K562 (cell line): ENCODE measurements at regions not wholly inside any gene's neighbourhood (a gene's known extent, or its start where the extent isn't known, plus 50 kb on each side); places are given as distances from the start of the nearest gene placed in this dataset.

Experiments used
- ATAC-seq: fragments of 200-7000 bp; cut with Tn5 transposase; 3 replicates; pipeline ENCODE4 v1.9.1; 2020; ENCODE audit warnings: moderate library complexity
- BruUV-seq: library from RNA; stranded (reverse); fragments of 400-500 nt; replicated peaks from 2 replicates; lab custom pipeline; 2021; lab: Mats Ljungman, UMichigan
- CTCF ChIA-PET: fragments of 300-600 bp; formaldehyde crosslinking; extraction: SDS; loops from one replicate; lab custom pipeline; 2021; ENCODE audit warnings: low intra/inter-chr PET ratio; lab: Yijun Ruan, JAX
- POLR2A ChIA-PET: fragments of 300-600, 350-650 bp; sonication (Branson Sonifier 250); formaldehyde crosslinking; extraction: SDS; loops from one replicate; lab custom pipeline; 2021; ENCODE audit warnings: antibody characterized with exemption, inconsistent platforms; lab: Yijun Ruan, JAX
- DNase-seq, 4 experiments: peaks; one replicate each; pipeline versions ENCODE4 v3.0.0 to v3.0.0-alpha.2; 2011 to 2018; ENCODE audit warnings: low spot score in 3 of 4, mixed read lengths in 3 of 4; ENCODE audit errors: extremely low read depth in 1 of 4
- FAIRE-seq: peaks from 2 replicates; lab custom pipeline; 2011; peaks lifted over from hg19 to GRCh38; lab: Jason Lieb, UNC
- H2AFZ ChIP-seq: 2 replicates; pipeline ENCODE4 v1.6.0; 2011; ENCODE audit warnings: low read depth, low read length, control low read depth, inconsistent platforms
- H3K27ac ChIP-seq: fragments of 200-600 bp; 3 replicates; pipeline ENCODE4 v1.8.0; 2011; ENCODE audit warnings: low read depth, mild to moderate bottlenecking, control low read depth, inconsistent platforms, low read length, moderate library complexity, mixed read lengths; ENCODE audit errors: extremely low read depth
- H3K27me3 ChIP-seq, 2 experiments: fragments of 300-600 bp in 1 of 2; 2 replicates in 1 of 2; 3 replicates in 1 of 2; pipeline versions ENCODE4 v1.6.0 to v1.8.0; 2011; ENCODE audit warnings: inconsistent platforms in 2 of 2, low read length in 2 of 2, mild to moderate bottlenecking in 1 of 2, mixed read lengths in 1 of 2, moderate library complexity in 1 of 2; ENCODE audit not compliant: control insufficient read depth in 2 of 2, insufficient read depth in 2 of 2
- H3K36me3 ChIP-seq: fragments of 300-600 bp; 3 replicates; pipeline ENCODE4 v1.8.0; 2011; ENCODE audit warnings: mild to moderate bottlenecking, low read length, inconsistent platforms; ENCODE audit not compliant: control insufficient read depth, insufficient read depth
- H3K4me1 ChIP-seq, 2 experiments: fragments of 200-600 bp in 1 of 2; replicated peaks in 1 of 2; 2 replicates in 1 of 2; 3 replicates in 1 of 2; pipeline versions ENCODE4 v1.5.1 to v1.8.0; 2011; ENCODE audit warnings: inconsistent platforms in 2 of 2, low read length in 2 of 2, mild to moderate bottlenecking in 1 of 2, mixed read lengths in 1 of 2, moderate library complexity in 1 of 2; ENCODE audit not compliant: control insufficient read depth in 2 of 2, insufficient read depth in 2 of 2
- H3K4me2 ChIP-seq: 2 replicates; pipeline ENCODE4 v1.6.1; 2011; ENCODE audit warnings: low read length, control low read depth, inconsistent platforms, mixed read lengths; ENCODE audit not compliant: insufficient read depth
- H3K4me3 ChIP-seq: fragments of 200-600 bp; sonication (generic), shearing (Covaris generic); 2 replicates; pipeline ENCODE4 v1.5.1; 2016; ENCODE audit warnings: control low read depth, inconsistent platforms
- H3K79me2 ChIP-seq: fragments of 200-600 bp; 3 replicates; pipeline ENCODE4 v1.8.0; 2011; ENCODE audit warnings: low read length, inconsistent platforms; ENCODE audit not compliant: control insufficient read depth, insufficient read depth
- H3K9ac ChIP-seq, 2 experiments: 2 replicates each; pipeline versions ENCODE4 v1.6.0 to v1.6.1; 2011; ENCODE audit warnings: low read depth in 2 of 2, low read length in 2 of 2, control low read depth in 1 of 2, inconsistent platforms in 1 of 2, mild to moderate bottlenecking in 1 of 2, mixed read lengths in 1 of 2; ENCODE audit not compliant: insufficient read depth in 1 of 2
- H3K9me1 ChIP-seq: one replicate; pipeline ENCODE4 v1.6.0; 2011; ENCODE audit warnings: inconsistent platforms, mild to moderate bottlenecking, low read length, moderate library complexity; ENCODE audit not compliant: control insufficient read depth, insufficient read depth
- H3K9me3 ChIP-seq: replicated peaks from 2 replicates; pipeline ENCODE4 v1.5.1; 2011; ENCODE audit warnings: low read depth, low read length, inconsistent platforms; ENCODE audit not compliant: control insufficient read depth, insufficient read depth
- H4K20me1 ChIP-seq: replicated peaks from 2 replicates; pipeline ENCODE4 v1.6.1; 2011; ENCODE audit warnings: low read length, inconsistent platforms, mixed read lengths; ENCODE audit not compliant: control insufficient read depth, insufficient read depth
- ATF1 ChIP-seq, 2 experiments: fragments of 450-650 bp in 1 of 2; IDR thresholded peaks; 2 replicates each; pipeline ENCODE4 v1.6.1; 2016; ENCODE audit warnings: missing compliant biosample characterization in 1 of 2, missing genetic modification characterization in 1 of 2
- CBFB ChIP-seq: sonication (generic); formaldehyde crosslinking; IDR thresholded peaks from 2 replicates; pipeline ENCODE4 v1.4.0; 2020; ENCODE audit warnings: mild to moderate bottlenecking, missing genetic modification reagents
- CREM ChIP-seq: IDR thresholded peaks from 2 replicates; pipeline ENCODE4 v1.6.1; 2014; ENCODE audit warnings: antibody characterized with exemption, low read depth
- EP300 ChIP-seq: IDR thresholded peaks from 2 replicates; pipeline ENCODE4 v1.6.1; 2012; ENCODE audit warnings: low read length, improper control_type of control experiment
- GATAD2B ChIP-seq: fragments of 450-650 bp; IDR thresholded peaks from 2 replicates; pipeline ENCODE4 v1.6.1; 2017; ENCODE audit warnings: mild to moderate bottlenecking, borderline replicate concordance
- JUND ChIP-seq, 2 experiments: IDR thresholded peaks; 2 replicates in 1 of 2; 3 replicates in 1 of 2; pipeline ENCODE4 v1.6.1; 2011; ENCODE audit warnings: borderline replicate concordance in 2 of 2, low read depth in 2 of 2, low read length in 2 of 2, improper control_type of control experiment in 1 of 2, missing biosample characterization in 1 of 2, missing genetic modification characterization in 1 of 2, missing genetic modification reagents in 1 of 2
- LCOR ChIP-seq: sonication (generic); formaldehyde crosslinking; IDR thresholded peaks from 2 replicates; pipeline ENCODE4 v1.8.0; 2022; ENCODE audit warnings: mild to moderate bottlenecking, missing genetic modification reagents
- MEIS2 ChIP-seq: fragments of 450-650 bp; IDR thresholded peaks from 2 replicates; pipeline ENCODE4 v1.6.1; 2014; ENCODE audit warnings: mild to moderate bottlenecking; ENCODE audit not compliant: partially characterized antibody
- PYGO2 ChIP-seq: fragments of 450-650 bp; IDR thresholded peaks from 2 replicates; pipeline ENCODE4 v1.6.1; 2016; ENCODE audit warnings: mild to moderate bottlenecking, missing genetic modification characterization, moderate library complexity, missing compliant biosample characterization
- RCOR1 ChIP-seq, 2 experiments: IDR thresholded peaks; 2 replicates each; pipeline ENCODE4 v1.6.1; 2012; ENCODE audit warnings: low read depth in 2 of 2, low read length in 2 of 2, borderline replicate concordance in 1 of 2, improper control_type of control experiment in 1 of 2
- SIN3A ChIP-seq, 2 experiments: fragments of 150-350 bp in 1 of 2; IDR thresholded peaks; 2 replicates each; pipeline ENCODE4 v1.6.1; 2011 to 2016; ENCODE audit warnings: borderline replicate concordance in 2 of 2, low read depth in 2 of 2, low read length in 2 of 2, mild to moderate bottlenecking in 2 of 2, moderate library complexity in 2 of 2; ENCODE audit not compliant: control insufficient read depth in 1 of 2
- SMARCA4 ChIP-seq: fragments of 450-650 bp; IDR thresholded peaks from 2 replicates; pipeline ENCODE4 v1.6.1; 2016
- SP2 ChIP-seq: IDR thresholded peaks from 2 replicates; pipeline ENCODE4 v1.6.1; 2011; ENCODE audit warnings: mild to moderate bottlenecking, low read depth, low read length, moderate library complexity; ENCODE audit not compliant: poor library complexity, severe bottlenecking; ENCODE audit errors: extremely low read depth
- ZNF766 ChIP-seq: fragments of 200-800 bp; sonication (Bioruptor generic); conservative IDR thresholded peaks from 2 replicates; pipeline ENCODE4 v1.6.1; 2016; ENCODE audit warnings: missing genetic modification characterization, missing compliant biosample characterization
- WGBS: fragments of 100-300 bp; shearing (Covaris generic); methylation state at CpG from one replicate; pipeline ENCODE4 v1.1.6; 2016; ENCODE audit warnings: low coverage, mixed read lengths; ENCODE audit not compliant: insufficient coverage; ENCODE audit errors: missing lambda C conversion rate; 5-methylcytosine and 5-hydroxymethylcytosine counted together
- in situ Hi-C: fragments of 300-500 bp; cut with MboI; formaldehyde crosslinking; loops from 4 replicates; pipeline ENCODE4 v1.15.0; 2018; ENCODE audit warnings: inconsistent platforms, mixed read lengths
- intact Hi-C: fragments of 100-400 bp; cut with micrococcal nuclease; formaldehyde crosslinking; loops from 2 replicates; pipeline ENCODE4 v1.14.2; 2022
- TF ChIP-seq, protein P1 (sequence below), 2 experiments: fragments of 450-650 bp; conservative IDR thresholded peaks; 2 replicates each; pipeline ENCODE4 v1.6.1; 2017; ENCODE audit warnings: mild to moderate bottlenecking in 2 of 2, moderate library complexity in 2 of 2
- TF ChIP-seq, protein P2 (sequence below): fragments of 250-450 bp; sonication (Bioruptor Pico); IDR thresholded peaks from 2 replicates; pipeline ENCODE4 v1.8.0; 2022; ENCODE audit warnings: inconsistent platforms
- TF ChIP-seq, protein P3 (sequence below): fragments of 450-650 bp; IDR thresholded peaks from 2 replicates; pipeline ENCODE4 v1.6.1; 2016

DNA sequence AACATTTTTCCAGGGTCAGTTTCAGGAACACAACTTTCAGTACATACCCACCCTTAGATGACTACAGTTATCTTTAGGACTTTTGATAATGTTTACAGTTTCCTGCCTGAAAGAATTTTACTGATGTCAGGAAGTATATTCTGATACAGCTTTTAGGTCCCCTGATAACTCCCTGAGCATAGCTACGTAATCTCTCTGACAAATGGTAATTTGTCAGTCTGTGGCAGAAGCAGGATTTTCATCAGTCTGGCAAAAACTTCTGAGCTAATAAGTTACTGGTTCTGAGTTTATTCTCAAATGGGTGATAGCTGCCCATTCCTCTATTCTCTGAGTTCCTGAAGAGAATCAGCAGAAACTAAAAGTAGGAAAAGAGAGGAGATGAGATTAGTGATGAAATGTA lies 270.1 kb upstream of the MTPN start:
- ATAC-seq (peak; percentile 53), DNase-seq (peak in 1 of 4 experiments; percentile 48), FAIRE-seq (no peak)
- H3K9me1 ChIP-seq: no peaks in the 10 kb centered on the region
- H4K20me1 ChIP-seq: no peaks in the 10 kb centered on the region
- no peaks in the 10 kb centered on the region for H3K27me3 ChIP-seq
- H3K4me2 ChIP-seq: 0 out of 2 replicates have a peak overlapping the region, but pooled peaks have one; percentile 9
- peaks cover 12% of the 10 kb centered on the region; the same call in 1 of the 3 replicates for H3K36me3 ChIP-seq
- H2AFZ ChIP-seq: peak overlapping the region; percentile 34; the same call in 1 of the 2 replicates
- in situ Hi-C loops (no loop called here), intact Hi-C loops (loop anchor here (5.0 kb wide), 1 partner anchor 215 kb away; no protein-coding TSS in a partner anchor)
- peak overlapping the region; percentile 57; the same call in 1 of the 3 replicates for H3K27ac ChIP-seq
- H3K9me3 ChIP-seq: no peaks in the 10 kb centered on the region
- ChIA-PET POLR2A (interaction anchor here (0.8 to 1.1 kb wide), 3 partner anchors 11 to 18 kb away, joined by 3 read pairs; no protein-coding TSS in a partner anchor), CTCF (no interaction called here)
- H3K4me3 ChIP-seq: no peak overlapping the region
- H3K9ac ChIP-seq: no peak overlapping the region
- no peaks in the 10 kb centered on the region for H3K79me2 ChIP-seq
- BruUV-seq: no TSS peak
- H3K4me1 ChIP-seq: peaks cover 12 to 39% of the 10 kb centered on the region in 2 experiments
- 0% methylated on average over 1 of the region's 1 CpG for WGBS
- TF ChIP-seq EP300: peak; percentile 73; the same call in 1 of the 2 replicates
- no peak for TF ChIP-seq CBFB (CRISPR knock-in tag)
- peak; percentile 32; the same call in 1 of the 2 replicates for TF ChIP-seq SMARCA4
- 0 out of 2 replicates have a peak, but pooled peaks have one; percentile 44 for TF ChIP-seq CREM
- TF ChIP-seq, protein P1, sequence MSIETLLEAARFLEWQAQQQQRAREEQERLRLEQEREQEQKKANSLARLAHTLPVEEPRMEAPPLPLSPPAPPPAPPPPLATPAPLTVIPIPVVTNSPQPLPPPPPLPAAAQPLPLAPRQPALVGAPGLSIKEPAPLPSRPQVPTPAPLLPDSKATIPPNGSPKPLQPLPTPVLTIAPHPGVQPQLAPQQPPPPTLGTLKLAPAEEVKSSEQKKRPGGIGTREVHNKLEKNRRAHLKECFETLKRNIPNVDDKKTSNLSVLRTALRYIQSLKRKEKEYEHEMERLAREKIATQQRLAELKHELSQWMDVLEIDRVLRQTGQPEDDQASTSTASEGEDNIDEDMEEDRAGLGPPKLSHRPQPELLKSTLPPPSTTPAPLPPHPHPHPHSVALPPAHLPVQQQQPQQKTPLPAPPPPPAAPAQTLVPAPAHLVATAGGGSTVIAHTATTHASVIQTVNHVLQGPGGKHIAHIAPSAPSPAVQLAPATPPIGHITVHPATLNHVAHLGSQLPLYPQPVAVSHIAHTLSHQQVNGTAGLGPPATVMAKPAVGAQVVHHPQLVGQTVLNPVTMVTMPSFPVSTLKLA (conservative IDR thresholded peaks at IDR 0.05): 0 out of 4 replicates have a peak, but pooled peaks of 1 of the 2 experiments have one; percentile 30
- TF ChIP-seq PYGO2: no peak
- no peak for TF ChIP-seq ATF1 (CRISPR knock-in tag; IDR thresholded peaks at IDR 0.05)
- peak; percentile 49; the same call in 1 of the 2 replicates for TF ChIP-seq ATF1 (tag; IDR thresholded peaks at IDR 0.05)
- no peak for TF ChIP-seq RCOR1 (IDR thresholded peaks at IDR 0.05; ENCODE audit: borderline replicate concordance in 1 of 2, low read depth in 2 of 2, low read length in 2 of 2)
- TF ChIP-seq JUND (IDR thresholded peaks at IDR 0.05; ENCODE audit: borderline replicate concordance, low read depth, low read length): 0 out of 2 replicates have a peak, but pooled peaks have one; percentile 3
- TF ChIP-seq JUND (tag; IDR thresholded peaks at IDR 0.05; ENCODE audit: borderline replicate concordance, low read depth, low read length): no peak; the same call in 2 of the 3 replicates
- TF ChIP-seq, protein P2, sequence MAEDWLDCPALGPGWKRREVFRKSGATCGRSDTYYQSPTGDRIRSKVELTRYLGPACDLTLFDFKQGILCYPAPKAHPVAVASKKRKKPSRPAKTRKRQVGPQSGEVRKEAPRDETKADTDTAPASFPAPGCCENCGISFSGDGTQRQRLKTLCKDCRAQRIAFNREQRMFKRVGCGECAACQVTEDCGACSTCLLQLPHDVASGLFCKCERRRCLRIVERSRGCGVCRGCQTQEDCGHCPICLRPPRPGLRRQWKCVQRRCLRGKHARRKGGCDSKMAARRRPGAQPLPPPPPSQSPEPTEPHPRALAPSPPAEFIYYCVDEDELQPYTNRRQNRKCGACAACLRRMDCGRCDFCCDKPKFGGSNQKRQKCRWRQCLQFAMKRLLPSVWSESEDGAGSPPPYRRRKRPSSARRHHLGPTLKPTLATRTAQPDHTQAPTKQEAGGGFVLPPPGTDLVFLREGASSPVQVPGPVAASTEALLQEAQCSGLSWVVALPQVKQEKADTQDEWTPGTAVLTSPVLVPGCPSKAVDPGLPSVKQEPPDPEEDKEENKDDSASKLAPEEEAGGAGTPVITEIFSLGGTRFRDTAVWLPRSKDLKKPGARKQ (CRISPR knock-in tag): 0 out of 2 replicates have a peak, but pooled peaks have one; percentile 15
- TF ChIP-seq GATAD2B: 0 out of 2 replicates have a peak, but pooled peaks have one; percentile 27
- TF ChIP-seq ZNF766 (CRISPR knock-in tag): peak; percentile 45; the same call in 1 of the 2 replicates
- no peak for TF ChIP-seq LCOR (CRISPR knock-in tag)
- no peak for TF ChIP-seq SIN3A (IDR thresholded peaks at IDR 0.05; ENCODE audit: borderline replicate concordance in 2 of 2, control insufficient read depth in 1 of 2, low read depth in 2 of 2, low read length in 2 of 2)
- TF ChIP-seq MEIS2: peak; percentile 88
- no peak for TF ChIP-seq SP2
- TF ChIP-seq, protein P3, sequence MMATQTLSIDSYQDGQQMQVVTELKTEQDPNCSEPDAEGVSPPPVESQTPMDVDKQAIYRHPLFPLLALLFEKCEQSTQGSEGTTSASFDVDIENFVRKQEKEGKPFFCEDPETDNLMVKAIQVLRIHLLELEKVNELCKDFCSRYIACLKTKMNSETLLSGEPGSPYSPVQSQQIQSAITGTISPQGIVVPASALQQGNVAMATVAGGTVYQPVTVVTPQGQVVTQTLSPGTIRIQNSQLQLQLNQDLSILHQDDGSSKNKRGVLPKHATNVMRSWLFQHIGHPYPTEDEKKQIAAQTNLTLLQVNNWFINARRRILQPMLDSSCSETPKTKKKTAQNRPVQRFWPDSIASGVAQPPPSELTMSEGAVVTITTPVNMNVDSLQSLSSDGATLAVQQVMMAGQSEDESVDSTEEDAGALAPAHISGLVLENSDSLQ: 0 out of 2 replicates have a peak, but pooled peaks have one; percentile 28
